ENCODE measurements at regions not wholly inside any gene's neighbourhood (a gene's known extent, or its start where the extent isn't known, plus 50 kb on each side); places are given as distances from the start of the nearest gene placed in this dataset.

DNA sequence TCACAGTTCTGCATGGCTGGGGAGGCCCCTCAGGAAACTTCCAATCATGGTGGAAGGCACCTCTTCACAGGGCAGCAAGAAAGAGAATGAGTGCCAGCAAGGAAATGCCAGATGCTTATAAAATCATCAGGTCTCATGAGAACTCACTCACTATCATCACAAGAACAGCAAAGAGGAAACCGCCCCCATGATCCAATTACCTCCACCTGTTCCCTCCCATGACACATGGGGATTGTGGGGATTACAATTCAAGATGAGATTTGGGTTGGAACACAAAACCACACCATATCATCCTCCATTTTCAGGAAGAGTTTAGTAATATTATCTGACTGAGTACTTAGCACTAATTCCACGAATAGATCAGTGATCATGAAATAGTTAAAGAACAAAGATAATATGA lies 244.2 kb downstream of the LMO4 start:
- SMC1A ChIA-PET (ENCODE audit: uncharacterized antibody, unreplicated experiment), result interaction anchor here (1.0 kb wide), 1 partner anchor 10 kb away, joined by 3 read pairs; no protein-coding TSS in a partner anchor
- intact Hi-C loops (cut with micrococcal nuclease; ENCODE audit: unreplicated experiment), result no loop called here

DNA sequence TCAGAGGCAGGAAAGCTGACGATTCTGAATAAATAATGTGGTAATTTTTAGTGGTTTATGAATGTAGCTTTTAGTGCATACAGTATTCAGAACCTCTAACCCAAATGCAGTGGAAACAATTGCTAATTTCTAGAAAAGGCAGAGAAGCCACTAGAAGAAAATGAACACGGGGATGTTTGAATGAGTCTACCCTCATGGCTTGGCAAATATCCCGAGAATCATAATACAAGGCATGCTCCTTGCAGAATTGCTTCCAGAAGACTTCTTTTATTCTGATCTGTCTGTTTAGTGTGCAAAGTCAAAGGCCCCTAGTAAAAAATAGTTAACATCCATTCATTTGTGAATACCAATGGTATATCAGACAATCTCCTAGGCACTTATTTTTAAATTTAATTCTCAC lies 246.8 kb downstream of the LMO4 start:
- Histone ChIP-seq H3K79me2 (ENCODE audit: control insufficient read depth, insufficient read depth, low read length) (no peaks in the 10 kb centered on the region), H3K4me2 (ENCODE audit: control insufficient read depth, insufficient read depth) (no peak overlapping the region), H3K27ac (ENCODE audit: control insufficient read depth, insufficient read depth) (no peak overlapping the region), H3K36me3 (ENCODE audit: control insufficient read depth in 2 of 2, insufficient read depth in 2 of 2, low read length in 1 of 2) (no peaks in the 10 kb centered on the region), H3K9me3 (replicated peaks; ENCODE audit: control insufficient read depth, insufficient read depth, low read length) (no peaks in the 10 kb centered on the region), H3K4me1 (ENCODE audit: control insufficient read depth, insufficient read depth, low read length) (no peaks in the 10 kb centered on the region), H3K9ac (ENCODE audit: control insufficient read depth, insufficient read depth, low read length) (no peak overlapping the region), H4K20me1 (ENCODE audit: control insufficient read depth, insufficient read depth) (no peaks in the 10 kb centered on the region), H3K27me3 (replicated peaks in 1 of 2; ENCODE audit: control insufficient read depth in 2 of 2, insufficient read depth in 2 of 2, low read length in 1 of 2) (peaks cover 0 to 3% of the 10 kb centered on the region in 2 experiments; a peak in 2 of 4 replicates), H3K4me3 (no peak overlapping the region), H2AFZ (ENCODE audit: control insufficient read depth, low read depth, low read length) (no peak overlapping the region)
- BruUV-seq (replicated peaks), result no TSS peak
- ChIA-PET RAD21 (ENCODE audit: unreplicated experiment) (no interaction called here), CTCF (no interaction called here), SMC1A (ENCODE audit: uncharacterized antibody, unreplicated experiment) (interaction anchor here (1.4 kb wide), 1 partner anchor 12 kb away, joined by 4 read pairs; no protein-coding TSS in a partner anchor), POLR2A (no interaction called here)
- DNase-seq (ENCODE audit: low read depth, low spot score) (no peak), FAIRE-seq (no peak), ATAC-seq (no peak)
- in situ Hi-C loops (cut with MboI) (no loop called here), intact Hi-C loops (cut with micrococcal nuclease; ENCODE audit: unreplicated experiment) (no loop called here)
- 19% methylated on average over 3 of the region's 3 CpGs for WGBS (ENCODE audit: insufficient coverage, insufficient replicate concordance, low lambda C conversion rate, missing lambda C conversion rate)
- TF ChIP-seq EZH2 (IDR thresholded peaks at IDR 0.05; ENCODE audit: borderline replicate concordance, control insufficient read depth, low read depth, low read length), result no peak
- TF ChIP-seq NRF1 (conservative IDR thresholded peaks at IDR 0.05; ENCODE audit: low read depth, low read length), result no peak
- TF ChIP-seq CBFB (IDR thresholded peaks at IDR 0.05; ENCODE audit: low read depth), result no peak
- TF ChIP-seq, protein P1, sequence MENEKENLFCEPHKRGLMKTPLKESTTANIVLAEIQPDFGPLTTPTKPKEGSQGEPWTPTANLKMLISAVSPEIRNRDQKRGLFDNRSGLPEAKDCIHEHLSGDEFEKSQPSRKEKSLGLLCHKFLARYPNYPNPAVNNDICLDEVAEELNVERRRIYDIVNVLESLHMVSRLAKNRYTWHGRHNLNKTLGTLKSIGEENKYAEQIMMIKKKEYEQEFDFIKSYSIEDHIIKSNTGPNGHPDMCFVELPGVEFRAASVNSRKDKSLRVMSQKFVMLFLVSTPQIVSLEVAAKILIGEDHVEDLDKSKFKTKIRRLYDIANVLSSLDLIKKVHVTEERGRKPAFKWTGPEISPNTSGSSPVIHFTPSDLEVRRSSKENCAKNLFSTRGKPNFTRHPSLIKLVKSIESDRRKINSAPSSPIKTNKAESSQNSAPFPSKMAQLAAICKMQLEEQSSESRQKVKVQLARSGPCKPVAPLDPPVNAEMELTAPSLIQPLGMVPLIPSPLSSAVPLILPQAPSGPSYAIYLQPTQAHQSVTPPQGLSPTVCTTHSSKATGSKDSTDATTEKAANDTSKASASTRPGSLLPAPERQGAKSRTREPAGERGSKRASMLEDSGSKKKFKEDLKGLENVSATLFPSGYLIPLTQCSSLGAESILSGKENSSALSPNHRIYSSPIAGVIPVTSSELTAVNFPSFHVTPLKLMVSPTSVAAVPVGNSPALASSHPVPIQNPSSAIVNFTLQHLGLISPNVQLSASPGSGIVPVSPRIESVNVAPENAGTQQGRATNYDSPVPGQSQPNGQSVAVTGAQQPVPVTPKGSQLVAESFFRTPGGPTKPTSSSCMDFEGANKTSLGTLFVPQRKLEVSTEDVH (IDR thresholded peaks at IDR 0.05; ENCODE audit: low read depth, partially characterized antibody), result no peak
- TF ChIP-seq BHLHE40 (IDR thresholded peaks at IDR 0.05; ENCODE audit: borderline replicate concordance in 1 of 2, low read depth in 2 of 2, low read length in 1 of 2), result no peak
- TF ChIP-seq SIN3A (IDR thresholded peaks at IDR 0.05; ENCODE audit: low read depth, low read length), result no peak
- TF ChIP-seq JUND (IDR thresholded peaks at IDR 0.05; ENCODE audit: low read depth, low read length), result no peak
- TF ChIP-seq SUZ12 (IDR thresholded peaks at IDR 0.05; ENCODE audit: unreplicated experiment), result no peak
- TF ChIP-seq, protein P2, sequence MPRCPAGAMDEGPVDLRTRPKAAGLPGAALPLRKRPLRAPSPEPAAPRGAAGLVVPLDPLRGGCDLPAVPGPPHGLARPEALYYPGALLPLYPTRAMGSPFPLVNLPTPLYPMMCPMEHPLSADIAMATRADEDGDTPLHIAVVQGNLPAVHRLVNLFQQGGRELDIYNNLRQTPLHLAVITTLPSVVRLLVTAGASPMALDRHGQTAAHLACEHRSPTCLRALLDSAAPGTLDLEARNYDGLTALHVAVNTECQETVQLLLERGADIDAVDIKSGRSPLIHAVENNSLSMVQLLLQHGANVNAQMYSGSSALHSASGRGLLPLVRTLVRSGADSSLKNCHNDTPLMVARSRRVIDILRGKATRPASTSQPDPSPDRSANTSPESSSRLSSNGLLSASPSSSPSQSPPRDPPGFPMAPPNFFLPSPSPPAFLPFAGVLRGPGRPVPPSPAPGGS (IDR thresholded peaks at IDR 0.05; ENCODE audit: borderline replicate concordance, insufficient read depth, low read depth, low read length, poor library complexity, severe bottlenecking), result no peak
- TF ChIP-seq SMC3 (IDR thresholded peaks at IDR 0.05; ENCODE audit: borderline replicate concordance, low read length), result no peak
- TF ChIP-seq SREBF2 (IDR thresholded peaks at IDR 0.05; ENCODE audit: low read length), result no peak
- TF ChIP-seq GABPA (IDR thresholded peaks at IDR 0.05; ENCODE audit: low read depth), result no peak
- TF ChIP-seq, protein P3, sequence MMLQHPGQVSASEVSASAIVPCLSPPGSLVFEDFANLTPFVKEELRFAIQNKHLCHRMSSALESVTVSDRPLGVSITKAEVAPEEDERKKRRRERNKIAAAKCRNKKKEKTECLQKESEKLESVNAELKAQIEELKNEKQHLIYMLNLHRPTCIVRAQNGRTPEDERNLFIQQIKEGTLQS (IDR thresholded peaks at IDR 0.05; ENCODE audit: borderline replicate concordance, extremely low read depth, low read depth, low read length), result no peak

More for the DNA sequence above, 244.2 kb downstream of the LMO4 start:
- H3K27ac ChIP-seq (ENCODE audit: control insufficient read depth, insufficient read depth), result no peak overlapping the region
- no peaks in the 10 kb centered on the region for H3K9me3 ChIP-seq (replicated peaks; ENCODE audit: control insufficient read depth, insufficient read depth, low read length)
- no peak overlapping the region for H2AFZ ChIP-seq (ENCODE audit: control insufficient read depth, low read depth, low read length)
- 51% methylated on average over 2 of the region's 2 CpGs for WGBS (ENCODE audit: insufficient coverage, insufficient replicate concordance, low lambda C conversion rate, missing lambda C conversion rate)
- H3K4me3 ChIP-seq, result no peak overlapping the region
- POLR2A ChIA-PET, result no interaction called here
- in situ Hi-C loops (cut with MboI), result no loop called here
- no peak for DNase-seq (ENCODE audit: low read depth, low spot score)
- peaks cover 0 to 3% of the 10 kb centered on the region in 2 experiments; a peak in 2 of 4 replicates for H3K27me3 ChIP-seq (replicated peaks in 1 of 2; ENCODE audit: control insufficient read depth in 2 of 2, insufficient read depth in 2 of 2, low read length in 1 of 2)
- TF ChIP-seq ESRRA (IDR thresholded peaks at IDR 0.05; ENCODE audit: low read length), result no peak
- H4K20me1 ChIP-seq (ENCODE audit: control insufficient read depth, insufficient read depth), result no peaks in the 10 kb centered on the region
- H3K4me2 ChIP-seq (ENCODE audit: control insufficient read depth, insufficient read depth), result no peak overlapping the region
- ATAC-seq, result no peak
- FAIRE-seq, result no peak
- CTCF ChIA-PET, result no interaction called here
- RAD21 ChIA-PET (ENCODE audit: unreplicated experiment), result interaction anchor here (0.7 kb wide), 1 partner anchor 38 kb away, joined by 3 read pairs; no protein-coding TSS in a partner anchor
- H3K9ac ChIP-seq (ENCODE audit: control insufficient read depth, insufficient read depth, low read length), result no peak overlapping the region
- H3K4me1 ChIP-seq (ENCODE audit: control insufficient read depth, insufficient read depth, low read length), result no peaks in the 10 kb centered on the region
- no TSS peak for BruUV-seq (replicated peaks)
- no peaks in the 10 kb centered on the region for H3K79me2 ChIP-seq (ENCODE audit: control insufficient read depth, insufficient read depth, low read length)
- no peaks in the 10 kb centered on the region for H3K36me3 ChIP-seq (ENCODE audit: control insufficient read depth in 2 of 2, insufficient read depth in 2 of 2, low read length in 1 of 2)

Measured in GM12878 (cell line).